GM19395 (cell line): ENCODE measurements at regions not wholly inside any gene's neighbourhood (a gene's known extent, or its start where the extent isn't known, plus 50 kb on each side); places are given as distances from the start of the nearest gene placed in this dataset.

ENCODE experiments used
- ATAC-seq: cut with Tn5 transposase; IDR thresholded peaks from one replicate; pipeline ENCODE4 v1.9.1; 2021; ENCODE audit warnings: mild to moderate bottlenecking, moderate library complexity; ENCODE audit not compliant: unreplicated experiment

- no peak for ATAC-seq
These were observed 138.6 kb upstream of the B3GALT2 start for GRCh38 chr1:193325042-193325441.

GRCh38 chr1:193322211-193322610 lies 135.8 kb upstream of the B3GALT2 start:
- no peak for ATAC-seq

GRCh38 chr1:193321242-193321840 lies 134.9 kb upstream of the B3GALT2 start:
- ATAC-seq: no peak

- ATAC-seq: no peak
These were observed 133.9 kb upstream of the B3GALT2 start for GRCh38 chr1:193320270-193320669.

GRCh38 chr1:193318347-193318746 lies 131.9 kb upstream of the B3GALT2 start:
- no peak for ATAC-seq

GRCh38 chr1:193313354-193314140 lies 127.1 kb upstream of the B3GALT2 start:
- no peak for ATAC-seq

- ATAC-seq: no peak
These were observed 126.0 kb upstream of the B3GALT2 start for GRCh38 chr1:193312432-193312831.

- no peak for ATAC-seq
These were observed 125.0 kb upstream of the B3GALT2 start for GRCh38 chr1:193311226-193311948.

- ATAC-seq: no peak
These were observed 124.2 kb upstream of the B3GALT2 start for GRCh38 chr1:193310564-193310963.

- no peak for ATAC-seq
These were observed 123.6 kb upstream of the B3GALT2 start for GRCh38 chr1:193309936-193310475.

GRCh38 chr1:193308438-193308837 lies 122.0 kb upstream of the B3GALT2 start:
- ATAC-seq: no peak

GRCh38 chr1:193306430-193306829 lies 120.0 kb upstream of the B3GALT2 start:
- ATAC-seq: no peak
